ENCODE measurements at regions not wholly inside any gene's neighbourhood (a gene's known extent, or its start where the extent isn't known, plus 50 kb on each side); places are given as distances from the start of the nearest gene placed in this dataset.

DNA sequence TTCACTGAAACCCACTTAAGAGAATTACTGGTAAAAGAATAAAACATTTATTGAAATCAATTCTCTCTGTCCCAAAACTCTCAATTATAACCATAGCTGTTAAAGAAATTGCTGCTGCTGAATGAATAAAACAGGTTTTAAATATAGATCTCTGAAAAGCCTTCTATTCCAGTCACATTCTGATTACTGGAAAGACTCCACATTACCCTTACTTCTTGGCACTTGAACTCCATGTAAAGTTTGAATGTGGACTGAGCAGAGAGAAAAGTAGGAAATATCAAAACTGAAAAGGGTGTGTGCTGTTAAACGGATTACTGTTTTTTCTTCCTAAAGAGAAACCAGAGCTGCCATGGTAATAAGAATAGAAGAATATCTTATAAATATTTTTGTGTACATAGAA is 655.3 kb upstream of the SETBP1 start:
- H3K27ac ChIP-seq (ENCODE audit: insufficient read depth, low read length), result no peak overlapping the region
- DNase-seq (ENCODE audit: low read depth in 2 of 2), result no peak
- H3K79me2 ChIP-seq (ENCODE audit: control insufficient read depth, insufficient read depth, low read length), result no peaks in the 10 kb centered on the region
- no peaks in the 10 kb centered on the region for H3K9me3 ChIP-seq (ENCODE audit: control insufficient read depth, insufficient read depth, low read depth, low read length)
- no peaks in the 10 kb centered on the region for H4K20me1 ChIP-seq (ENCODE audit: control insufficient read depth, extremely low read depth, insufficient read depth, low read length)
- no peaks in the 10 kb centered on the region for H3K27me3 ChIP-seq (ENCODE audit: control insufficient read depth, insufficient read depth, low read length)
- H3K4me3 ChIP-seq (replicated peaks in 1 of 4; ENCODE audit: control extremely low read depth in 1 of 4, insufficient read depth in 1 of 4, low read depth in 3 of 4, low read length in 4 of 4), result no peak overlapping the region
- H3K4me2 ChIP-seq (ENCODE audit: extremely low read depth, insufficient read depth, low read length), result no peak overlapping the region
- no peaks in the 10 kb centered on the region for H3K4me1 ChIP-seq (ENCODE audit: control insufficient read depth, extremely low read depth, insufficient read depth, low read length)
- H3K36me3 ChIP-seq (ENCODE audit: control insufficient read depth, insufficient read depth, low read length), result no peaks in the 10 kb centered on the region
- TF ChIP-seq CTCF (conservative IDR thresholded peaks at IDR 0.05 in 1 of 2, IDR thresholded peaks at IDR 0.05 in 1 of 2; ENCODE audit: low read depth in 1 of 2, low read length in 2 of 2), result no peak
- no peak for TF ChIP-seq EZH2 (IDR thresholded peaks at IDR 0.05; ENCODE audit: low read length, missing control alignments)
- no peak overlapping the region for H3K9ac ChIP-seq (ENCODE audit: insufficient read depth, low read length)
- H2AFZ ChIP-seq (ENCODE audit: low read length), result no peak overlapping the region

GRCh38 chr18:44028109-44028508 is 652.6 kb upstream of the SETBP1 start:
- Histone ChIP-seq H3K36me3 (ENCODE audit: control insufficient read depth, insufficient read depth, low read length) (no peaks in the 10 kb centered on the region), H3K4me3 (replicated peaks in 1 of 4; ENCODE audit: control extremely low read depth in 1 of 4, insufficient read depth in 1 of 4, low read depth in 3 of 4, low read length in 4 of 4) (no peak overlapping the region), H2AFZ (ENCODE audit: low read length) (no peak overlapping the region), H3K27ac (ENCODE audit: insufficient read depth, low read length) (no peak overlapping the region), H3K27me3 (ENCODE audit: control insufficient read depth, insufficient read depth, low read length) (no peaks in the 10 kb centered on the region), H3K4me2 (ENCODE audit: extremely low read depth, insufficient read depth, low read length) (no peak overlapping the region), H3K4me1 (ENCODE audit: control insufficient read depth, extremely low read depth, insufficient read depth, low read length) (no peaks in the 10 kb centered on the region), H3K9me3 (ENCODE audit: control insufficient read depth, insufficient read depth, low read depth, low read length) (no peaks in the 10 kb centered on the region), H3K9ac (ENCODE audit: insufficient read depth, low read length) (no peak overlapping the region), H4K20me1 (ENCODE audit: control insufficient read depth, extremely low read depth, insufficient read depth, low read length) (no peaks in the 10 kb centered on the region), H3K79me2 (ENCODE audit: control insufficient read depth, insufficient read depth, low read length) (no peaks in the 10 kb centered on the region)
- DNase-seq (ENCODE audit: low read depth in 2 of 2), result no peak
- no peak for TF ChIP-seq CTCF (conservative IDR thresholded peaks at IDR 0.05 in 1 of 2, IDR thresholded peaks at IDR 0.05 in 1 of 2; ENCODE audit: low read depth in 1 of 2, low read length in 2 of 2)
- no peak for TF ChIP-seq EZH2 (IDR thresholded peaks at IDR 0.05; ENCODE audit: low read length, missing control alignments)

DNA sequence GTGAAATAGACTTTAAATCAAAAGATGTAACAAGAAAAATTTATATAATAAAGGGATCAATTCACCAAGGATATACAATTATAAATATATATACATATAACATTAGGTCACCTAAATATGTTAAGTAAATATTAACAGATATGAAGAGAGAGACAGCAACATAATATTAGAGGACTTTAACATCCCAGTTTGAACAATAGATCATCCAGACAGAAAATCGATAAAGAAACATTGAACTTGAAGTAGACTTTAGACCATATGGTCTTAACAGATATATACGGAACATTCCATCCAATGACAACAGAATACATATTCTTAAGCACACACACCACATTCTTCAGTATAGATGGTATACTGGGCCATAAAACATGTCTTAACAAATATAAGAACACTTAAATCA is 649.6 kb upstream of the SETBP1 start:
- no peaks in the 10 kb centered on the region for H4K20me1 ChIP-seq (ENCODE audit: control insufficient read depth, extremely low read depth, insufficient read depth, low read length)
- no peak overlapping the region for H3K9ac ChIP-seq (ENCODE audit: insufficient read depth, low read length)
- no peaks in the 10 kb centered on the region for H3K4me1 ChIP-seq (ENCODE audit: control insufficient read depth, extremely low read depth, insufficient read depth, low read length)
- no peak overlapping the region for H3K4me3 ChIP-seq (replicated peaks in 1 of 4; ENCODE audit: control extremely low read depth in 1 of 4, insufficient read depth in 1 of 4, low read depth in 3 of 4, low read length in 4 of 4)
- H3K27me3 ChIP-seq (ENCODE audit: control insufficient read depth, insufficient read depth, low read length), result no peaks in the 10 kb centered on the region
- no peaks in the 10 kb centered on the region for H3K9me3 ChIP-seq (ENCODE audit: control insufficient read depth, insufficient read depth, low read depth, low read length)
- H3K79me2 ChIP-seq (ENCODE audit: control insufficient read depth, insufficient read depth, low read length), result no peaks in the 10 kb centered on the region
- H3K4me2 ChIP-seq (ENCODE audit: extremely low read depth, insufficient read depth, low read length), result no peak overlapping the region
- no peak for DNase-seq (ENCODE audit: low read depth in 2 of 2)
- no peak overlapping the region for H2AFZ ChIP-seq (ENCODE audit: low read length)
- no peaks in the 10 kb centered on the region for H3K36me3 ChIP-seq (ENCODE audit: control insufficient read depth, insufficient read depth, low read length)
- no peak for TF ChIP-seq CTCF (conservative IDR thresholded peaks at IDR 0.05 in 1 of 2, IDR thresholded peaks at IDR 0.05 in 1 of 2; ENCODE audit: low read depth in 1 of 2, low read length in 2 of 2)
- TF ChIP-seq EZH2 (IDR thresholded peaks at IDR 0.05; ENCODE audit: low read length, missing control alignments), result no peak
- H3K27ac ChIP-seq (ENCODE audit: insufficient read depth, low read length), result no peak overlapping the region
